Lower leg skin (tissue), 3 donors: ENCODE measurements at regions not wholly inside any gene's neighbourhood (a gene's known extent, or its start where the extent isn't known, plus 50 kb on each side); places are given as distances from the start of the nearest gene placed in this dataset.

Experiments
- CTCF ChIP-seq, 3 donors: fragments of 450-650 bp; IDR thresholded peaks; one replicate each; pipeline ENCODE4 v1.5.1; 2016; ENCODE audit warnings: antibody characterized with exemption in 3 of 3, mild to moderate bottlenecking in 3 of 3, moderate library complexity in 2 of 3
- POLR2A ChIP-seq, 2 donors: fragments of 450-650 bp; IDR thresholded peaks; one replicate each; pipeline ENCODE4 v1.6.1; 2016 to 2017; ENCODE audit warnings: antibody characterized with exemption in 2 of 2, mild to moderate bottlenecking in 1 of 2, moderate library complexity in 1 of 2

- TF ChIP-seq CTCF (IDR thresholded peaks at IDR 0.05): no peak
- TF ChIP-seq POLR2A (IDR thresholded peaks at IDR 0.05): no peak
Measured at GRCh38 chr2:189338115-189338514, 103.2 kb upstream of the WDR75 start.
